NCI-H748 (cell line): ENCODE measurements at regions not wholly inside any gene's neighbourhood (a gene's known extent, or its start where the extent isn't known, plus 50 kb on each side); places are given as distances from the start of the nearest gene placed in this dataset.

Source experiments
- DNase-seq: peaks from one replicate; lab custom pipeline; 2025; ENCODE audit not compliant: unreplicated experiment; lab: John Stamatoyannopoulos, UW

DNA sequence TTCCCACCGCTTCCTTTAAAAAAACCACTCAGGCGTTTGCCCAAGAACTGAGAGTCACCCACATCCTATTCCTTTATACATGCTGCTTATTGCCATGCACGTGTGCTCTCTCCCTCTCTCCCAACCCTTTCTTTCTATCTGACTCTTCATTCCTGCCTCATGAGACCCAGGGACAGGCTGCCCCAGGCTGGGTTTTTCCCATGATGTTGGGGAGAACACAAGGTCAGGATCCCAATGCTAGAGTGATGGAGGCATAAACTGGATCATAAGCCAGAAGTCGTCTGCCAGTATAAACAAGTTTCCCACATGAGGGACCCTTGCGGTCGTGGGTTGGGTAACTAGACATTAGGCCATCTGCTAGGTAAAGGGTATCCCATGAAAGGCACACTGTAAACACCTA is 64.9 kb downstream of the CD2 start:
- no peak for DNase-seq

DNA sequence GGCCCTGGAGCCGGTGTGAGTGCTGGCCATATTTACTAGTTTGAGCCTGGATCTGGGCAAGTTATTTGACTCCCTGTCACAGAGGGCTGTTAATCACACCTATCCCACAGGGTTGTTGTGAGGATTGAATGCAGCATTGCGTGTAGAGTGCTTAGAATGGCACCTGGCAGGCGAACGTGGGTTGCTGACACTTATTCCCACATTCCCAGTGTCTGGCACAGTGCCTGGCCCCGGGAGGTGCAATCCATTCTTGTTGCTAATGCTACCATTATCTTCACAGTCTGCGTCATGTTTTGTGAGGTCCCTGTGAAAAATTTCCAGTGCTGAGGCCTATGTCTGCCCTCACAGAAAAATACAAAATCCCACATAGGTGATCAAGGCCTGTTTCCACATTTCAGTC is 66.1 kb downstream of the CD2 start:
- DNase-seq = no peak

GRCh38 chr1:116821763-116822162 is 67.5 kb downstream of the CD2 start:
- DNase-seq = no peak

DNA sequence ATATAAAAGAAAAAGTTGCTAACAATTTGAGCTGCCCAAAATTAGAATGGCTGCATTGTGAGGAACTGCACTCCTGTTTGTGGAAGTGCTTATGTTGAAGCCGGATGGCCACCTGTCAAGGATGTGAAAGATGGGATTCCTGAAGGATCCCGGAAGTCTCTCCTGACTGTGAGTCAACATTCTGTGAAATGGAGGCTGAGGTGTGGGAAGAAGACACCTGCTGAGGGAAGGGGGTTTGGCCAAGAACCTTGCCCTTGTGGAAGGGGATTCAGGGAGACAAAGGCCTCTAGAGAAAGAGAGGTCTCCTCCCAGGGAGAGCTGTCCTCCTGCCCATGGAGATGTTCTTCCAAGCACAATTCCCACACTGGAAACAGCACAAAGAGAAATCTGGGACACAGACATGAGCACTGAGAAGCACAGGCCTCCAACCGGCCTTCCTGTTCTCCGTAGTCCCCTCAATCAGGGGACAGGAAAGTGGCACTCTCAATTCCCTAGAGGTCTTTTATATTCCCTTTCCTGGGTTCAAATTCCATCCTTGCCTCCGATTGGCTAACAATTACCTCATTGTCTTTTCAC is 70.5 kb downstream of the CD2 start:
- no peak for DNase-seq

GRCh38 chr1:116825207-116825719 is 71.0 kb downstream of the CD2 start:
- DNase-seq = peak; percentile 11

DNA sequence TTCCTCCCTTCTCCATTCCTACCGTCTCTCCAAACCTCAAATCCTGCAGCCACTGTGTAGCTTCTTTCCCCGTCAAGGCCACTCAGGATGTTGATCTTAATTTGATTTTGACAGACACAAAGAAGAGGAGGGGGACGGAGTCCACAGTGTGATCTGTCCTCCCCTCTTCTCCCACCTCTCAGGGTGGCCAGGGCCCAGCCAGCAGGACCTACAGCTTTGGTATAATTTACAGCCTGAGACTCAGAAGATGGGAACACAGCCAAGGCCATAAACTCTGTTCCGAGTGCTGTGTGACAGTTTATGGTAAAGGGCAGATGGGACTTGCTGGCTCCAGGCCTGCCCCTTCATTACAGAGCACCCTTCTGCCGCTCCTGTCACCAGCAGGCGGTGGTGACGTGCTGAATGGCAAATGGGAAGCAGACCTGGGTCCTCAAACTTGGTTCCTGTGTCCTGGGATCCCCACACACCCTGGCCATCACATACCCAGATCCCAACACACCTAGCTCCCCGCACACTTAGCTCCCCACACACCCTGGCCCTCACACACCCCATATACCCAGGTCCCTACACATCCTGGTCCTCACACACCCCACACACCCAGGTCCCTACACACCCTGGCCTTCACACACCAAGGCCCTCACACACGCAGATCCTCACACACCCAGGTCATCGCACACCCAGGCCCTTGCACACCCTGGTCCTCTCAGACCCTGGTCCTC is 71.6 kb downstream of the CD2 start:
- DNase-seq = peak; percentile 19

DNA sequence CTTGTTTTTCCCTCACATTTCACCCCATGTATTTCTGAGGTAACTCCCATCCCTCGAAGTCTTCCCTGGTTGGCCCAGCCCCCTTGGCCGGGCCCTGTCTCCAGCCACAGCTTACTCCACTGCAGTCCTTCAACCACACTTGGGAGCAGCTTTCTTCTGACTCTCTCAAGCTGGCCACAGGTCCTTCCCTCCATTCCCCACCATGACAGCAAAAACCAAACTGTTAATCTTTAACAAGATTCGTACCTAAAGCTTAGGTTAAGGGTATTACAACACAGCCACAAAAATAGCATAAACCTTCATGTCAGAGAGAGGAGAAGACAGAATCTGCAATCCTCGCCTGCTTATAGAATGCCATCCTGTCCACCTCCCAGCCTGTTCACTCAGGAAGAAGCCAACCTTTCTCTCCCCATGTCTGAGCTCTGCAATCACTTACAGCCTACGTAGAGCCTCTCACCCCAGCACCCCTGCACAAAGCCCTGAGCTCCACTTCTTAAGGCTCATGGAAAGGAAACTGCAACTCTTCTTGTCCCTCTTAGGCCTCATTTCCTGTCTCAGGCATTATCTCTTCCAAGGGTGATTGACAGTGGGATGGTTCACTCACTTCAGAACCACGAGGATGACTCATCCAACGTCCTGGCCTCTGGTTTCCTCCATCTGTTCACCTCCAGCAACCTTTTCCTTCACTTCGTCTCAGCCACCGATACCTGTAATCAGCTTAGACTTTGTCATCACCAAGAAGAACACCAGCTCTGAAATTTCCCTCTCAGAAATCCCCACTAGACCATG is 72.8 kb downstream of the CD2 start:
- no peak for DNase-seq

GRCh38 chr1:116827607-116828105 is 73.4 kb downstream of the CD2 start:
- DNase-seq = no peak

DNA sequence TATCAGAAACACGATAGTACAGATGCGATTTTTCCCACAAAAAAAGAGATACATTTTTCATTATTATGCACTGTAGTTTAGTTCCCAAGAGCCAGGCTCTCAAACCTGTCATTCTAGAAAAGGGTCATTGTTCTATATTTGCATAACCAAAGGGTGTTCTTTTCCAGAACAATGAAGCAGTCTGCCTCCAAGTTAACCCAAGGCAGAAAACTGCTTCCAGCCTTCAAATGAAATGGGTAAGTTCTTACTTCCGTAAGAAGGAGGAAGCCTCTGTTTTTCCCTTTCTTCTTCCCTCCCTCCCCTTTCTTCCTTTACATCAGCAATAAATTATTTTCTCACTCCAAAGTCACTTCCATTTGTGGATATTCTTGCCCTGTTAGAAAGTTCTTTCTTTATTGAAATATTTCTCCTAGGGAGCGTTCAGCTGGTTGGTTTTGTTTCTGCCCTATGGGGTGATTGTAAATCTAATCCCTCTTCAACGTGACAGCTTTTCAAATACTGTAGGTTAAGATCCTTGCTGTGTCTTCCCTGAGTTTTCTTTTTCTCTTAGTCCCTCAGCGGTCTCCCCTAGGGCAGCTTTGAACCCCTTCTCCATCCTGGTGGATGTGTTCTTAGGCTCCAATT is 77.3 kb upstream of the PTGFRN start:
- DNase-seq = no peak

DNA sequence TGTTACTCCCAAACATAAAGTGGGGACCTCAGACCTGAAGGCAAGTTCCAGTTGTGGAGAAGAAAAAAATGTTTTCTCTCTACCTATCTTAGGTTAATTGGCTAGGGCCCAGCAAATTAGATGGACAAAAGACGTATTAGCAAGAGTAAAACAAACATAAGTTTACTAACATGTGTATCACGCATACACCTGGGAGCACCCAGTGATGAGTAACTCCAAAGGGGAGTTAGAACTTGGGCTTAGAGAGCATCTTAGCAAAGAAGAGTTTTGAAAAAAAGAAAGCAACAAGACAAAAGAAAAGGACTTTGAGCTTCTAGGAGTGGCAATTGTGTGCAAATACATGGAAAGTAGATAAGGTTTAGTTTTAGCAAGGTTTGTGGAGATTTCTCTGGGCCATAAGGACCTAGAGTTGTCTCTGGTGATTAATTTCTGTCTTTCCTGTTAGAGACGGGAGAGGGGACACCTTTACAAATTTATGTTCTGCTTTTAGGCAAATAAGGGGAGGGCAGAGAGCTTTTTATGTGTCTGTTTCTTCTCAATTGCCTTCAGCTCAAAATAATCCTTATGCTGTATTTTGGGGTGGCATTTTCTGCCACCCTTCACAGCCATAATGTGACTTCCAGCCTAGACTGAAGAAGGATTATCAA is 76.7 kb upstream of the PTGFRN start:
- no peak for DNase-seq

GRCh38 chr1:116833718-116834117 is 76.0 kb upstream of the PTGFRN start:
- peak; percentile 9 for DNase-seq

DNA sequence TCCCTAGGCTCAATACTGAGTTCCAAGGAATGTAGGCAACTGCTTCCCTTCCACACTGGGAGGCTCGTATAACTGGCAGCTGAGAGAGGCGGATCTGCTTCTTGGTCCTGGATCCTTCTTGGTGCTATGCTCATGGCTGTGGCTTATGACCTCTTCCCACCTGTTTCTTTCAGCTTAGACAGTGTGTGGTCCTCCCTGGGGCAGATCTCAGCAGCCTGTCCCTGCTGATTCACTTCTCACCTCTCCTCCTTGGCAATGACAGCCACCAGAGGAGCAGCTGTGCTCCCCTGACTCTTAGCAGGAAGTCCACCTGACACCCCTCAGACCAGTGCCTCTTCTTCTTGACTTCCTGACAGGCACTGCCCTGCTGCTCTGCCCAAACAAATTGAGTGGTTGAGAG is 75.1 kb upstream of the PTGFRN start:
- DNase-seq = no peak

GRCh38 chr1:116835161-116835560 is 74.6 kb upstream of the PTGFRN start:
- DNase-seq = no peak

DNA sequence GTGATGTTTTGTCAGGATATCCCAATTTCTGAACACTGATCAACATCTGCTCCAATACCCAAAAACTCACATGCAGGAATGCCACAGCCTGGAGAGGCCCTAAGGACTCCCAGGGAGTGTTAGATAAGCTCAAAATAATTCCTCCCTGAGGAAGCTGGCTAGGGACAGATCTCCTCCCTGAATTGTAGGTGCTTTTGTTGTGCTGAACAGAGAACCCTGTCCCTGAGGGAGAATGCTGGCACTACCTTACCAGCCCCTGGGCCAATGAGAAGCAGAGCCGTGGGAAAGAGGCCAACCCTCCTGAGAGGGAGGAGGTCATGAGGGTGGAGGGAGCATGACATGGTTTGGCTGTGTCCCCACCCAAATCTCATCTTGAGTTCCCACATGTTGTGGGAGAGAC is 73.6 kb upstream of the PTGFRN start:
- DNase-seq = no peak

DNA sequence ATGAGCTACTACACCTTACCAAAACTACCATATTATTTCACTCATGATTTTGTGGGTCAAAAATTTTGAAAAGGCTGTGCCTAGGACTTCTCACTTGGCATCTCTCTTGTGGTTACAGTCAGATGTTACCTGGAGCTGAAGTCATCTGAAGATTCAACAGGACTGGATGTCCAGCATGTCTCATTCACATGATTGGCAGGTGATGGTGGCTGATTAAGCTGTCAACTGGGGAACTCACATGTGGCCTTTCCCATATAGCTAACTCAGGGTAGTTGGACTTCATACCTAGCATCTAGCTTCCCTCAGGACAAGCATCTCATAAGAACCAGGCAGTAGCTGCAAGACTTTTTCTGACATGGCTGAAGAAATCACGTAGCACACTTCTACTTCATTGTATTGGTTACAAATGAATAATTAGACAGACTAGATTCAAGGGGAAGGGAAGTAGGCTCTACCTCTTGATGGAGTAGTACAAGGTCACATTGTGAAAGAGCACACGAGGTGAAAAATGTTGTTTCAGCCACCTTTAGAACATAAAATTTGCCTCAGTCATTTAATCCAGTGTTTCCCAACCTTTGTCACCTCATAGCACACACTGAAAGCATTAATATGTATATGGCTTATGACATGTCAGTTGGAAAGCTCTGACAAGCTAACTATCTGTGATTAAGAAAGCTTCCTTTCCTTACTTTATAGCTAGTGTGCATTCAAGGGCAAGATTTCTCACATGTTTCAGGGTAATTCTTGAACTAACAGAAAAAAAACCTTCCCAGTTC is 68.0 kb upstream of the PTGFRN start:
- no peak for DNase-seq

DNA sequence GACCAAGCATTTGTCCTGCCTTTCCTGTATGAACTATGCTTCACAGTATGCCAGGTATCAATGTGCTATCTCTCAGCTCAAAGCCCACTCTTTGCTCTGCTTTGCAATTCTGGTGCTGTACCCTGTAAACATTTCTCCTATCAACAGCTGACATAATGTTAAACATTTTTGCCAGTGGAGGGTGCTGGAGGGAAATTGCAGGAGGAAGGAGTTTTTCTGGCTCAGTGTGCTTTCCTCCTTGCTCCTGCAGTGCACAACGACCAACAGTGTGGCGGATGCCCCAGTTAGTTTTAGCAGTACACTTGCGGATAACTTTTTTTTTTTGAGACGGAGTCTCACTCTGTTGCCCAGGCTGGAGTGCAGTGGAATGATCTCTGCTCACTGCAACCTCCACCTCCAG is 67.1 kb upstream of the PTGFRN start:
- DNase-seq = peak; percentile 25

DNA sequence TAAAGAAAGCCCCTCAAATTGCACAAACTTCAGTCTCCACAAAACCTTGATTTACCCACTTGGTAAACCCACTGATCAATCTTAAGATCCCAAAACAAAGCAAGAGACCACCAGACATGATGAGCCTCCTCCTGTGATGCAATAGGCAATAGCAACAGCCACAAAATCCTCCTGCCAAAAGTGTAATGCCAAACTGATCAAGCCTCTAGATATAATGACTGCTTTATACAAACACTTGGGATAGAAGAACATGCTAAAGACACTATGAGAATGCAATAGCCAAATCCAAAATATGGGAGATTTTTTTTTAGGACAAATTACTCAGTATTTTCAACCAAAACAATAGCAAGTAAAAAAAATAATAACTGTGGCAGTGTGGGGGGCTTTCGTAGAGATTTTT is 64.9 kb upstream of the PTGFRN start:
- DNase-seq = no peak

DNA sequence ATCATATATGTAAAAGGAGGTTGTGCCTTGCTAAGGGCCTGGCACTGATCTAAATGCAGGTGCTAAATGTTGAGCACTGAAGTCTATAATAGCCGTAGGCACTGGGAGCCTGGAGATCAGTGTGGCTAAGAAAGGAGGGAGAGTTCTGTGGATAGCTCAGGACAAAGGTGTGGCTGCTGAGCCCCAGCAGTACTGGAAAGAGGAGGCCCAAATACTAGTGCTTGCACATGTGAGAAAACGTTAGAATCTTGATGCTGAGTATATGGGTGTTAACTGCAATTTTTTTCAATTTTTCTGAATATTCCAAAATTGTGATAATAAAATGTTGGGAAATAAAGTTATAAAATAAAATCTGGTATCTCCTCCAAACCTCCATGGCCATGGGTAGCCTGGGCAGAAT is 62.5 kb upstream of the PTGFRN start:
- DNase-seq = no peak

GRCh38 chr1:116847688-116848531 is 61.8 kb upstream of the PTGFRN start:
- DNase-seq = no peak
